HG03108 (cell line): ENCODE measurements at regions not wholly inside any gene's neighbourhood (a gene's known extent, or its start where the extent isn't known, plus 50 kb on each side); places are given as distances from the start of the nearest gene placed in this dataset.

ENCODE experiments used
- ATAC-seq: cut with Tn5 transposase; IDR thresholded peaks from one replicate; pipeline ENCODE4 v1.9.1; 2021; ENCODE audit warnings: moderate library complexity; ENCODE audit not compliant: unreplicated experiment

- ATAC-seq: no peak
These were observed 157.7 kb upstream of the DIPK2B start for GRCh38 chrX:45358392-45358791.

DNA sequence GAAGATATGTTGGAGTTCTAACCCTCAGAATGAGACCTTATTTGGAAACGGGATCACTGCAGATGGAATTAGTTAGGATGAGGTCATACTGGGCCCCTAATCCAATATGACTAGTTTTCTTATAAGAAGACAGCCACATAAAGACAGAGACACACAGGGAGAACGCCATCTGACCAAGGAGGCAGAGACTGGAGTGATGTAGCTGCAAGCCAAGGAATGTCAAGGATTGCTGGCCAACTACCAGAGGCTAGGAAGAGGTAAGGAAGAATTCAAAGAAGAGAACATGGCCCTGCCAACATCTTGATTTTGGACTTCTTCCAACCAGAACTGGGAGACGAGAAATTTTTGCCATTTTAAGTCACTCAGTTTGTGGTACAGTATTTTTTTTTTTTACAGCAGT, 152.8 kb upstream of the DIPK2B start:
- ATAC-seq: no peak

DNA sequence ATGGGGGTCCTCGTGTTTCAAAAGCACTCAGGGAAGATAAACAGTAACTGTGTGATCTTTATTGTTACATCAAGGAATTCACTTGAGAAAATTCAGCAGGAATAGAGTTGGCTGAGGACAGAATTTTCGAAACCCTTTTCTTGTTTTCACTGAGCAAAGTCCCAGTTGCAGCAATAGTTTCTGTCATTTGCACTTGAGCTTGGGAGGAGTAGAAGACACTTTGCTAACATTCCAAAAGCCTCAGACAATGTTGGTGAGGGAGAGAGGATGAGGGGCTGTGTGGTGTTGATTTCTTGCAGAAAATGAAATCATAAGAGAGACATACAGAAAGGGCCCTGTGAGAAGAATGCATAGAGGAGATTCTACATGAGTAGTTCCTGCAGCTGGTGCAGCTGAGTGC, 151.9 kb upstream of the DIPK2B start:
- ATAC-seq: no peak

DNA sequence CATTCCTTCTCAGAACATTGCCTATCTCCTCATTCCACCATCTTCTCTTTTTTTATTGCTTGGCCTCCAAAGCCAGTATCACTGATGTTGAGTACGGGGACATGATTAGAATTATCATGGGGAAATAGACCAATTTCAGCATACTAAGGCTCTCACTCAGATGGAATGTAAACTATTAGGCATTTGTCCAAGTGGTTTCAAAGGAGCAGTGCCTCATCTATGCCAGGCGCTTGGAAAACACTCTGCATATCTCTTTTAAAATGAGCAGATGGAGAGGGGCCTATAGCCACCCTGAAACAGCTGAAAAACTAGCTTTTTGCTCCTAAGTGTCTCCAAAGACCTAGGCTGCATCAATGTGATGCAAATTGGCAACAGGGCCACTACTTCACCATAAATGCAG, 150.8 kb upstream of the DIPK2B start:
- ATAC-seq: no peak

GRCh38 chrX:45348296-45348695, 147.6 kb upstream of the DIPK2B start:
- ATAC-seq: no peak

DNA sequence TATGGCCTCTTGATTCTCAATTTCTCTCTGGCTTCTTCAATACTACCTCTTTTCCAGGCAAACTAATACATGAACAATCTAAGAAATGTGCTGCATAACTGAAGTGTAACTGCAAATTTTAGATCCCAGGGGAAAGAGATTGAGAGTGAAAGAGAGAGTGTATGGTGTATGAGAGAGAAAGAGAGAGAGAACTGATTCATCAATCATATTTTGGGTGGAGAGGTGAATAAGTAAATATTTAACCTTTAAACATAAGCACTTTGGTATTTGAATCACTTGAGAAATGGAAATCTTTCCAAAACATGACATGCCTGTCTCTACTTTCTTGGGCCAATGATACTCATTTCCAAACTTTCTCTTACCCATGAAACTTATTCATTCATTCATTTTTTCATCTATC, 147.2 kb upstream of the DIPK2B start:
- ATAC-seq: no peak

DNA sequence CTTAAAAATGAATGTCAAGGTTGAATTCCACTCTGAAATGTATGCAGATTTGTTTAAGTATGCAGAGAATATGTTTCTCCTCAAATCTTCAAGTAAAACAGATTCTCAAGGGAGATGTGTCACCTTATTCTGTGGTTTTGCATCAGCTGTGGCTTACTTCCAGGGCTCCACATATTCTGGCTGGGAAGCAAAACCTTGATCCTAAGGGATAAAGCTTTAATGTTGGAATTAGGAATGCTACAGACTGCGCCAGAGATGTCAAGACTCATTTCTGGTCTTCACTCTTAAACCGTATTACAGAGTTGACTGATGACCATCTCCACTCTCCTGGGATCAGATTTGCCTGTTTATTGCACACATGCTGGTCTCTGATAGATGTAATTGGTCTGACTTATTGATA, 143.9 kb upstream of the DIPK2B start:
- ATAC-seq: no peak

GRCh38 chrX:45329217-45329616, 128.5 kb upstream of the DIPK2B start:
- no peak for ATAC-seq

GRCh38 chrX:45324941-45325340, 124.3 kb upstream of the DIPK2B start:
- no peak for ATAC-seq

GRCh38 chrX:45323387-45323786, 122.7 kb upstream of the DIPK2B start:
- ATAC-seq: no peak

DNA sequence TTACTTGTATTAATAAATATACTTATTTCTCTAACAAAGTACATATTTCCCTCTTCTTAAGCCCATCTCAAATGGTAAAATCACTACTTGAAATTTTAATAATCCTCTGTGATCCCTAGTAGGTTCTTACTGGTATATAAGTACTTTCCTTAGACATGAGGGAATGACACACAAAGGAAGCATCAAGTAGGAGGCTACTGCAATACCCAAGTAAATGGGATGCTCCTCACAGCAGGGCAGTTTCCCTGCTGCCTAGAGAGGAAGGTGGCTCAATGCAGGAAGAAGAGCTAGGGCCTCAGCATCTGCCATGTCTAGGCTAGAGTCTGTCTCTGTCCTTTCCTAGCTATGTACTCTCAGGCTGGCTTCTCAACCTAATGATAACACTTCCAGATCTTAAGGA, 122.1 kb upstream of the DIPK2B start:
- ATAC-seq: no peak

- no peak for ATAC-seq
These were observed 121.7 kb upstream of the DIPK2B start for GRCh38 chrX:45322382-45322781.

DNA sequence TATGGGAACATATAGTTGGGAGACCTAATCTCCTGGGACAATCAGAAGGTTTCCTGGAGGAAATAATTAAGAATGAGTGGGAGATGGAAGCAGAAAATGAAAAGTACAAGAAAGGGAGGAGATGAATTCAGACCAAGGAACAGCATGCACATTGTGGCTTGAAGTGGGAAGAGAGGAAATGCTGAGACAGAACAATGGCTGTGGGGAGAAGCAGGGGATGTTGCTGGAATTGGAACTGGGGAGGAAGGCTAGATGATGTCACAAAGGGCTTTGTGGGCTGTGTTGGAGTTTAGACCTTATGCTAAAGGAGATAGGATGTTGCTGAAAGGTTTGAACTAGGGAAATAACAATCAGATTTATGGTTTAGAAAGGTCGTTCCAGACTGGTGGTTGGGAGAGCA, 119.5 kb upstream of the DIPK2B start:
- ATAC-seq: no peak

- no peak for ATAC-seq
These were observed 109.1 kb upstream of the DIPK2B start for GRCh38 chrX:45309801-45310200.

- ATAC-seq: no peak
These were observed 108.4 kb upstream of the DIPK2B start for GRCh38 chrX:45309096-45309495.

DNA sequence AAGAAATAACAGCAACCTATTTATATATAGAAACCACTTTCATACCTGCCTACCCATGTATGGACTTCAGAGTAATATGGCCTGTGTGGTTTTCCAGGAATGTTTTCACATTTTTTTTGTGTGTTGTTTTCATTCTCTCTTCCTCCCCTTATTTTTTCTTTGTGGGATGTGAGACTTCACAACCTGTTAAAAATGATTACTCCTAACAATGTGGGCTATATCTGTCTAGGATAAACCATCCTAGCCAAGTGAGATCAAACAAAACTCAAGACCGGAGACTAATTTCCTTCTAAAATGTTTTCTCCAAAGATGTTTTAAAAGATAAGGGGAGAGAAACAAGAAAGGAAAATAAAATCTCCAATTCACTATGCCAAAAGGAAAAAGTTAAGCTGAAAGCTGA, 106.1 kb upstream of the DIPK2B start:
- ATAC-seq: no peak

- no peak for ATAC-seq
These were observed 100.0 kb upstream of the DIPK2B start for GRCh38 chrX:45300638-45301037.

GRCh38 chrX:45295259-45295986, 94.7 kb upstream of the DIPK2B start:
- no peak for ATAC-seq

- ATAC-seq: no peak
These were observed 73.9 kb upstream of the DIPK2B start for GRCh38 chrX:45274576-45274975.

GRCh38 chrX:45267007-45267406, 66.3 kb upstream of the DIPK2B start:
- ATAC-seq: no peak

DNA sequence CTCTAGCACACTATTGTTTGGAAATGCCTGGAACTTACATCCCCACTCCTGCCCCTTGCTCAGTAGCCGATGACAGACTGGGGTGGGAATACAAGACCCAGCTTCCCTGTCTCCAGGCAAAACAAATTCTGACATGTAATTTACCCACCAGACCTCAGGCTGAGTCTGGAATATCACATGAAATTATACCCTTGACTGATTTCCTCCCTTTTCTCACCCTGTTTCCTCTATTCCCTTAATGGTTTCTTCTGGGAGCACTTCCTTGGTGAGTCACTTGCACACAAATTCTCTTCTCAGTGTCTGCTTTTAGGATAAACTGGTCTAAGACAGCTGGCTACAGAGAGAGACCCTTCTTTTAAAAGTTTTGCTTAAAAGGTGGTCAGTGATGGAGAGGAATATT, 65.8 kb upstream of the DIPK2B start:
- no peak for ATAC-seq

- no peak for ATAC-seq
These were observed 64.2 kb upstream of the DIPK2B start for GRCh38 chrX:45264865-45265264.

DNA sequence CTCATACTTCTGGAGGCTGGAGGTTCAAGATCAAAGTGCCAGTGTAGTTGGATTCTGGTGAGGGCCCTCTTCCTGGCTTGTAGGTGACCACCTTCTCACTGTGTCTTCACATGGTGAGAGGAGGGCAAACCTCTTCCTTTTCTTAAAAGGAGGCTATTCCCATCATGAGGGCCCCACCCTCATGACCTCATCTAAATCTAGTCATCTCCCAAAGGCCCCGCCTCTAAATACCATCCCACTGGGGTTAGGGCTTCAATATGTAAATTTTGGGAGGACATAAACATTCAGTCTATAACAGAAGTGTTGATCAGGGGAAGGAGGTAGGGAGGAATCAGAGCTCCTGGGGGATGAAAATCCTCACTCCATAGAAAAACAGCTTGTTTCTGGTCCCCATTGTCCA, 60.8 kb upstream of the DIPK2B start:
- ATAC-seq: no peak
